ENCODE measurements at regions not wholly inside any gene's neighbourhood (a gene's known extent, or its start where the extent isn't known, plus 50 kb on each side); places are given as distances from the start of the nearest gene placed in this dataset.

DNA sequence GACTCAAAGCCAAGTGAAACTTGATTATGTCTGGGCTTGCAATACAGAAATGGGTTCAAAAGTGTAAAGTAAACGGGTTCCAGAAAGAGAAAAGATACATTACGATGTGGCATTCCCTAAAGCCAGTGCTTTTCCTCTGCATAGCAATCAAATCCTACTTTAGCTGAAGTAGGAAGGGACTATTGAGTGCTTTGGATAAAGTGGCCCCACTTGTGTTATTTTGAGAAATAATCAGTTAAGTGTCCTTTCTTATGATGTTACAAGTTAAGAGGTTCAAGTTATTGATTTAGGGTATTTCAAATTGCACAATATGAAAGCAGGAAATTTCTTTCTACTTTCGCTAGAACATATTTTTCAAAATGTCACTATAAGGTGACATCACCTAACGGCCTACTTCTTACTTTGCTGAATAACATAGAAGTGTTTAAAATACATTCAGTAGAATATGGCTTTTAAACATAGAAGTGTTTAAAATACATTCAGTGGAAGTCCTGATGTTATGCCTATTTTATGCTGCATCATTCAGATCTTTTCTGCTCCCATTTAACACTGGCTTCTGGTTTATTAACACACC lies 235.2 kb downstream of the DTHD1 start:
- H3K36me3 ChIP-seq (ENCODE audit: insufficient read depth, low read length), result no peaks in the 10 kb centered on the region
- no peaks in the 10 kb centered on the region for H4K20me1 ChIP-seq (ENCODE audit: insufficient read depth)
- H3K9ac ChIP-seq (ENCODE audit: low read length), result no peak overlapping the region

GRCh38 chr4:36523182-36523581 lies 241.8 kb downstream of the DTHD1 start:
- H3K9me3 ChIP-seq (ENCODE audit: low read length), result no peaks in the 10 kb centered on the region
- no peaks in the 10 kb centered on the region for H3K79me2 ChIP-seq (replicated peaks; ENCODE audit: insufficient read depth, low read length)
- H3F3A ChIP-seq (ENCODE audit: insufficient read depth, low read length, poor library complexity, severe bottlenecking), result no peaks in the 10 kb centered on the region
- H3K36me3 ChIP-seq (ENCODE audit: insufficient read depth, low read length), result no peaks in the 10 kb centered on the region
- no peaks in the 10 kb centered on the region for H3K9me2 ChIP-seq (ENCODE audit: insufficient read depth, low read length)
- H3K9ac ChIP-seq (ENCODE audit: low read length), result no peak overlapping the region
- H3K27me3 ChIP-seq (ENCODE audit: insufficient read depth, low read depth, low read length), result no peaks in the 10 kb centered on the region
- no peak overlapping the region for H3K4me2 ChIP-seq (ENCODE audit: low read length)
- TF ChIP-seq, protein P1, sequence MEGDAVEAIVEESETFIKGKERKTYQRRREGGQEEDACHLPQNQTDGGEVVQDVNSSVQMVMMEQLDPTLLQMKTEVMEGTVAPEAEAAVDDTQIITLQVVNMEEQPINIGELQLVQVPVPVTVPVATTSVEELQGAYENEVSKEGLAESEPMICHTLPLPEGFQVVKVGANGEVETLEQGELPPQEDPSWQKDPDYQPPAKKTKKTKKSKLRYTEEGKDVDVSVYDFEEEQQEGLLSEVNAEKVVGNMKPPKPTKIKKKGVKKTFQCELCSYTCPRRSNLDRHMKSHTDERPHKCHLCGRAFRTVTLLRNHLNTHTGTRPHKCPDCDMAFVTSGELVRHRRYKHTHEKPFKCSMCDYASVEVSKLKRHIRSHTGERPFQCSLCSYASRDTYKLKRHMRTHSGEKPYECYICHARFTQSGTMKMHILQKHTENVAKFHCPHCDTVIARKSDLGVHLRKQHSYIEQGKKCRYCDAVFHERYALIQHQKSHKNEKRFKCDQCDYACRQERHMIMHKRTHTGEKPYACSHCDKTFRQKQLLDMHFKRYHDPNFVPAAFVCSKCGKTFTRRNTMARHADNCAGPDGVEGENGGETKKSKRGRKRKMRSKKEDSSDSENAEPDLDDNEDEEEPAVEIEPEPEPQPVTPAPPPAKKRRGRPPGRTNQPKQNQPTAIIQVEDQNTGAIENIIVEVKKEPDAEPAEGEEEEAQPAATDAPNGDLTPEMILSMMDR (IDR thresholded peaks at IDR 0.05; ENCODE audit: poor library complexity, severe bottlenecking), result no peak
- TF ChIP-seq, protein P2, sequence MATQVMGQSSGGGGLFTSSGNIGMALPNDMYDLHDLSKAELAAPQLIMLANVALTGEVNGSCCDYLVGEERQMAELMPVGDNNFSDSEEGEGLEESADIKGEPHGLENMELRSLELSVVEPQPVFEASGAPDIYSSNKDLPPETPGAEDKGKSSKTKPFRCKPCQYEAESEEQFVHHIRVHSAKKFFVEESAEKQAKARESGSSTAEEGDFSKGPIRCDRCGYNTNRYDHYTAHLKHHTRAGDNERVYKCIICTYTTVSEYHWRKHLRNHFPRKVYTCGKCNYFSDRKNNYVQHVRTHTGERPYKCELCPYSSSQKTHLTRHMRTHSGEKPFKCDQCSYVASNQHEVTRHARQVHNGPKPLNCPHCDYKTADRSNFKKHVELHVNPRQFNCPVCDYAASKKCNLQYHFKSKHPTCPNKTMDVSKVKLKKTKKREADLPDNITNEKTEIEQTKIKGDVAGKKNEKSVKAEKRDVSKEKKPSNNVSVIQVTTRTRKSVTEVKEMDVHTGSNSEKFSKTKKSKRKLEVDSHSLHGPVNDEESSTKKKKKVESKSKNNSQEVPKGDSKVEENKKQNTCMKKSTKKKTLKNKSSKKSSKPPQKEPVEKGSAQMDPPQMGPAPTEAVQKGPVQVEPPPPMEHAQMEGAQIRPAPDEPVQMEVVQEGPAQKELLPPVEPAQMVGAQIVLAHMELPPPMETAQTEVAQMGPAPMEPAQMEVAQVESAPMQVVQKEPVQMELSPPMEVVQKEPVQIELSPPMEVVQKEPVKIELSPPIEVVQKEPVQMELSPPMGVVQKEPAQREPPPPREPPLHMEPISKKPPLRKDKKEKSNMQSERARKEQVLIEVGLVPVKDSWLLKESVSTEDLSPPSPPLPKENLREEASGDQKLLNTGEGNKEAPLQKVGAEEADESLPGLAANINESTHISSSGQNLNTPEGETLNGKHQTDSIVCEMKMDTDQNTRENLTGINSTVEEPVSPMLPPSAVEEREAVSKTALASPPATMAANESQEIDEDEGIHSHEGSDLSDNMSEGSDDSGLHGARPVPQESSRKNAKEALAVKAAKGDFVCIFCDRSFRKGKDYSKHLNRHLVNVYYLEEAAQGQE (IDR thresholded peaks at IDR 0.05; ENCODE audit: borderline replicate concordance), result no peak
- no peak for TF ChIP-seq TAF1 (IDR thresholded peaks at IDR 0.05; ENCODE audit: low read depth)
- TF ChIP-seq EP300 (conservative IDR thresholded peaks at IDR 0.05; ENCODE audit: poor library complexity, severe bottlenecking), result no peak
- TF ChIP-seq MXI1 (conservative IDR thresholded peaks at IDR 0.05; ENCODE audit: poor library complexity, severe bottlenecking), result no peak
- no peak for TF ChIP-seq EZH2 (IDR thresholded peaks at IDR 0.05; ENCODE audit: borderline replicate concordance, insufficient read depth, low read length, poor library complexity, severe bottlenecking)
- TF ChIP-seq SMC3 (conservative IDR thresholded peaks at IDR 0.05; ENCODE audit: poor library complexity), result no peak
- no peak for TF ChIP-seq RAD21 (conservative IDR thresholded peaks at IDR 0.05)
- TF ChIP-seq POLR2AphosphoS5 (IDR thresholded peaks at IDR 0.05), result no peak
- H3K4me3 ChIP-seq (ENCODE audit: low read length), result no peak overlapping the region
- no peak overlapping the region for H2AFZ ChIP-seq (ENCODE audit: low read depth, low read length)
- no peaks in the 10 kb centered on the region for H4K20me1 ChIP-seq (ENCODE audit: insufficient read depth)
- no peak overlapping the region for H3K27ac ChIP-seq (ENCODE audit: low read length)

More for the DNA sequence above, 235.2 kb downstream of the DTHD1 start:
- Histone ChIP-seq H2AFZ (ENCODE audit: low read depth, low read length) (no peak overlapping the region), H3K79me2 (replicated peaks; ENCODE audit: insufficient read depth, low read length) (no peaks in the 10 kb centered on the region), H3F3A (ENCODE audit: insufficient read depth, low read length, poor library complexity, severe bottlenecking) (no peaks in the 10 kb centered on the region), H3K27ac (ENCODE audit: low read length) (no peak overlapping the region), H3K4me2 (ENCODE audit: low read length) (no peak overlapping the region), H3K9me2 (ENCODE audit: insufficient read depth, low read length) (no peaks in the 10 kb centered on the region), H3K4me3 (ENCODE audit: low read length) (no peak overlapping the region), H3K9me3 (ENCODE audit: low read length) (no peaks in the 10 kb centered on the region), H3K27me3 (ENCODE audit: insufficient read depth, low read depth, low read length) (no peaks in the 10 kb centered on the region)
- no peak for TF ChIP-seq EP300 (conservative IDR thresholded peaks at IDR 0.05; ENCODE audit: poor library complexity, severe bottlenecking)
- TF ChIP-seq, protein P2 (IDR thresholded peaks at IDR 0.05; ENCODE audit: borderline replicate concordance), result peak; percentile 34

All from neural cell (in vitro differentiated cells).